K562 (cell line): ENCODE measurements at regions not wholly inside any gene's neighbourhood (a gene's known extent, or its start where the extent isn't known, plus 50 kb on each side); places are given as distances from the start of the nearest gene placed in this dataset.

Experiments
- ATAC-seq: fragments of 200-7000 bp; cut with Tn5 transposase; 3 replicates; pipeline ENCODE4 v1.9.1; 2020; ENCODE audit warnings: moderate library complexity
- BruUV-seq: library from RNA; stranded (reverse); fragments of 400-500 nt; replicated peaks from 2 replicates; lab custom pipeline; 2021; lab: Mats Ljungman, UMichigan
- CTCF ChIA-PET: fragments of 300-600 bp; formaldehyde crosslinking; extraction: SDS; loops from one replicate; lab custom pipeline; 2021; ENCODE audit warnings: low intra/inter-chr PET ratio; lab: Yijun Ruan, JAX
- POLR2A ChIA-PET: fragments of 300-600, 350-650 bp; sonication (Branson Sonifier 250); formaldehyde crosslinking; extraction: SDS; loops from one replicate; lab custom pipeline; 2021; ENCODE audit warnings: antibody characterized with exemption, inconsistent platforms; lab: Yijun Ruan, JAX
- DNase-seq, 4 experiments: peaks; one replicate each; pipeline versions ENCODE4 v3.0.0 to v3.0.0-alpha.2; 2011 to 2018; ENCODE audit warnings: low spot score in 3 of 4, mixed read lengths in 3 of 4; ENCODE audit errors: extremely low read depth in 1 of 4
- FAIRE-seq: peaks from 2 replicates; lab custom pipeline; 2011; peaks lifted over from hg19 to GRCh38; lab: Jason Lieb, UNC
- H2AFZ ChIP-seq: 2 replicates; pipeline ENCODE4 v1.6.0; 2011; ENCODE audit warnings: low read depth, low read length, control low read depth, inconsistent platforms
- H3K27ac ChIP-seq: fragments of 200-600 bp; 3 replicates; pipeline ENCODE4 v1.8.0; 2011; ENCODE audit warnings: low read depth, mild to moderate bottlenecking, control low read depth, inconsistent platforms, low read length, moderate library complexity, mixed read lengths; ENCODE audit errors: extremely low read depth
- H3K27me3 ChIP-seq, 2 experiments: fragments of 300-600 bp in 1 of 2; 2 replicates in 1 of 2; 3 replicates in 1 of 2; pipeline versions ENCODE4 v1.6.0 to v1.8.0; 2011; ENCODE audit warnings: inconsistent platforms in 2 of 2, low read length in 2 of 2, mild to moderate bottlenecking in 1 of 2, mixed read lengths in 1 of 2, moderate library complexity in 1 of 2; ENCODE audit not compliant: control insufficient read depth in 2 of 2, insufficient read depth in 2 of 2
- H3K36me3 ChIP-seq: fragments of 300-600 bp; 3 replicates; pipeline ENCODE4 v1.8.0; 2011; ENCODE audit warnings: mild to moderate bottlenecking, low read length, inconsistent platforms; ENCODE audit not compliant: control insufficient read depth, insufficient read depth
- H3K4me1 ChIP-seq, 2 experiments: fragments of 200-600 bp in 1 of 2; replicated peaks in 1 of 2; 2 replicates in 1 of 2; 3 replicates in 1 of 2; pipeline versions ENCODE4 v1.5.1 to v1.8.0; 2011; ENCODE audit warnings: inconsistent platforms in 2 of 2, low read length in 2 of 2, mild to moderate bottlenecking in 1 of 2, mixed read lengths in 1 of 2, moderate library complexity in 1 of 2; ENCODE audit not compliant: control insufficient read depth in 2 of 2, insufficient read depth in 2 of 2
- H3K4me2 ChIP-seq: 2 replicates; pipeline ENCODE4 v1.6.1; 2011; ENCODE audit warnings: low read length, control low read depth, inconsistent platforms, mixed read lengths; ENCODE audit not compliant: insufficient read depth
- H3K4me3 ChIP-seq: fragments of 200-600 bp; sonication (generic), shearing (Covaris generic); 2 replicates; pipeline ENCODE4 v1.5.1; 2016; ENCODE audit warnings: control low read depth, inconsistent platforms
- H3K79me2 ChIP-seq: fragments of 200-600 bp; 3 replicates; pipeline ENCODE4 v1.8.0; 2011; ENCODE audit warnings: low read length, inconsistent platforms; ENCODE audit not compliant: control insufficient read depth, insufficient read depth
- H3K9ac ChIP-seq, 2 experiments: 2 replicates each; pipeline versions ENCODE4 v1.6.0 to v1.6.1; 2011; ENCODE audit warnings: low read depth in 2 of 2, low read length in 2 of 2, control low read depth in 1 of 2, inconsistent platforms in 1 of 2, mild to moderate bottlenecking in 1 of 2, mixed read lengths in 1 of 2; ENCODE audit not compliant: insufficient read depth in 1 of 2
- H3K9me1 ChIP-seq: one replicate; pipeline ENCODE4 v1.6.0; 2011; ENCODE audit warnings: inconsistent platforms, mild to moderate bottlenecking, low read length, moderate library complexity; ENCODE audit not compliant: control insufficient read depth, insufficient read depth
- H3K9me3 ChIP-seq: replicated peaks from 2 replicates; pipeline ENCODE4 v1.5.1; 2011; ENCODE audit warnings: low read depth, low read length, inconsistent platforms; ENCODE audit not compliant: control insufficient read depth, insufficient read depth
- H4K20me1 ChIP-seq: replicated peaks from 2 replicates; pipeline ENCODE4 v1.6.1; 2011; ENCODE audit warnings: low read length, inconsistent platforms, mixed read lengths; ENCODE audit not compliant: control insufficient read depth, insufficient read depth
- CBX3 ChIP-seq, 2 experiments: IDR thresholded peaks; 1 replicate in 1 of 2; 2 replicates in 1 of 2; pipeline ENCODE4 v1.6.1; 2012; ENCODE audit warnings: inconsistent platforms in 2 of 2, low read length in 2 of 2, borderline replicate concordance in 1 of 2, control low read depth in 1 of 2
- ETV5 ChIP-seq: sonication (generic); formaldehyde crosslinking; IDR thresholded peaks from 2 replicates; pipeline ENCODE4 v1.4.0; 2020; ENCODE audit warnings: low read depth, mild to moderate bottlenecking, missing genetic modification reagents
- FIP1L1 ChIP-seq: fragments of 200-400 bp; formaldehyde crosslinking; IDR thresholded peaks from 2 replicates; pipeline ENCODE4 v1.6.1; 2018; ENCODE audit warnings: mild to moderate bottlenecking, low read depth, low read length; ENCODE audit not compliant: poor library complexity, severe bottlenecking
- FOXA1 ChIP-seq: fragments of 450-650 bp; IDR thresholded peaks from 2 replicates; pipeline ENCODE4 v1.6.1; 2016; ENCODE audit warnings: mild to moderate bottlenecking, borderline replicate concordance
- HCFC1 ChIP-seq: IDR thresholded peaks from 2 replicates; pipeline ENCODE4 v1.6.1; 2012; ENCODE audit warnings: low read depth, low read length, improper control_type of control experiment
- IRF2 ChIP-seq: sonication (generic); formaldehyde crosslinking; IDR thresholded peaks from 2 replicates; pipeline ENCODE4 v1.8.1; 2022; ENCODE audit warnings: mild to moderate bottlenecking, missing genetic modification reagents
- MCM5 ChIP-seq: fragments of 450-650 bp; IDR thresholded peaks from 2 replicates; pipeline ENCODE4 v1.6.1; 2016; ENCODE audit warnings: low read depth
- MYC ChIP-seq, 2 experiments: fragments of 250-450 bp in 1 of 2; sonication (Bioruptor Pico) in 1 of 2; IDR thresholded peaks; 2 replicates each; pipeline versions ENCODE4 v1.5.1 to v1.6.1; 2012 to 2021; ENCODE audit warnings: low read depth in 2 of 2, borderline replicate concordance in 1 of 2, improper control_type of control experiment in 1 of 2, low read length in 1 of 2, mild to moderate bottlenecking in 1 of 2, moderate library complexity in 1 of 2
- PTTG1 ChIP-seq: fragments of 450-650 bp; IDR thresholded peaks from 2 replicates; pipeline ENCODE4 v1.6.1; 2016; ENCODE audit warnings: low read depth, mild to moderate bottlenecking, missing genetic modification characterization, missing compliant biosample characterization
- ZNF165 ChIP-seq: fragments of 250-450 bp; sonication (Bioruptor Pico); IDR thresholded peaks from 2 replicates; pipeline ENCODE4 v1.4.0; 2020; ENCODE audit warnings: borderline replicate concordance
- ZNF830 ChIP-seq: fragments of 250-450 bp; sonication (Bioruptor Pico); IDR thresholded peaks from 2 replicates; pipeline ENCODE4 v1.5.0; 2021; ENCODE audit warnings: mild to moderate bottlenecking
- WGBS: fragments of 100-300 bp; shearing (Covaris generic); methylation state at CpG from one replicate; pipeline ENCODE4 v1.1.6; 2016; ENCODE audit warnings: low coverage, mixed read lengths; ENCODE audit not compliant: insufficient coverage; ENCODE audit errors: missing lambda C conversion rate; 5-methylcytosine and 5-hydroxymethylcytosine counted together
- in situ Hi-C: fragments of 300-500 bp; cut with MboI; formaldehyde crosslinking; loops from 4 replicates; pipeline ENCODE4 v1.15.0; 2018; ENCODE audit warnings: inconsistent platforms, mixed read lengths
- intact Hi-C: fragments of 100-400 bp; cut with micrococcal nuclease; formaldehyde crosslinking; loops from 2 replicates; pipeline ENCODE4 v1.14.2; 2022
- TF ChIP-seq, protein P1 (sequence below): fragments of 250-450 bp; sonication (Bioruptor Pico); IDR thresholded peaks from 2 replicates; pipeline ENCODE4 v1.8.0; 2021; ENCODE audit warnings: moderate library complexity, mild to moderate bottlenecking, inconsistent platforms
- TF ChIP-seq, protein P2 (sequence below), 2 experiments: IDR thresholded peaks; 2 replicates each; pipeline ENCODE4 v1.6.1; 2011; ENCODE audit warnings: borderline replicate concordance in 1 of 2, control low read depth in 1 of 2, low read depth in 1 of 2, low read length in 1 of 2, mild to moderate bottlenecking in 1 of 2, mixed read lengths in 1 of 2, moderate library complexity in 1 of 2; ENCODE audit not compliant: insufficient read depth in 1 of 2, insufficient read length in 1 of 2, poor library complexity in 1 of 2, severe bottlenecking in 1 of 2; ENCODE audit errors: extremely low read depth in 1 of 2
- TF ChIP-seq, protein P3 (sequence below): fragments of 450-650 bp; IDR thresholded peaks from 2 replicates; pipeline ENCODE4 v1.6.1; 2014; ENCODE audit warnings: low read depth, mild to moderate bottlenecking, moderate library complexity, borderline replicate concordance
- TF ChIP-seq, protein P4 (sequence below): sonication (generic); formaldehyde crosslinking; IDR thresholded peaks from 2 replicates; pipeline ENCODE4 v1.8.0; 2022; ENCODE audit warnings: mild to moderate bottlenecking, missing genetic modification reagents

DNA sequence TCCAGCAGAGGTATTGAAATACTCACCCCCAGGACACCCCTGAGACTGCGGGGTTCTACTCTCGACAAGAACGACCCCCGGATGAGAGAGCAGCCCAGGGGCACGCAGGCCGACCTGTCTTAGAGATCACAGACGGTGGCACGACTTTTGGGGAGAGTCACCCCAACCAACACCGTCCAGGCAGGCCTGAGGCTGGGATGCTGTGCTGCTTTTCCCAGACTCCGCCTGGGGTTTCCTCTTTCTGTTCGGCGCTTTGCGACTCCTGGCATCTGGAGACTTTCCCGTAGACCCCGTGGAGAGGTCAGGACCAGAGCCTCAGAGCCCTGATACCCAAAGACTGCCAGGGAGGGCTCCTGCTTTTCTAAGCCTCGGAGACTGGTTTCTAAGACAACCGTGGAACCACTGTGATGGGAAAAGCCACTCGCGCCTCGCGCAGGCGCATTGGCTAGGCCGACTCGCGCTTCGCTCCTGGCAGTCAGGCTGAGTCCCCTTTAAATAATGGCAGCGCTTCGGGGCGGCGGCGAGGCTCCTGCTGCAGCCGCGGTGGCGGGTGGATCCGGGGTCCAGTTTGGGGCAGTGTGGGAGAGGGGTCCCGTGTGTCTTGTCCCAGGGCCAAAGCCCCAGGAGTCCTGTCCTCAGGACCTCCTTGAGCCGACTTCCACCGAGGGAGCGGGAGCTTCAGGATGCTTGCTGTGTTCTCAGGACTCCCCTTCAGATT is 484.0 kb downstream of the SPATA31A7 start (continued):
- TF ChIP-seq, protein P1, sequence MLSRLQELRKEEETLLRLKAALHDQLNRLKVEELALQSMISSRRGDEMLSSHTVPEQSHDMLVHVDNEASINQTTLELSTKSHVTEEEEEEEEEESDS (CRISPR knock-in tag): no peak
- TF ChIP-seq ETV5 (no peak), ZNF830 (CRISPR knock-in tag) (no peak), CBX3 (IDR thresholded peaks at IDR 0.05; ENCODE audit: borderline replicate concordance in 1 of 2, low read length in 2 of 2) (no peak)

DNA sequence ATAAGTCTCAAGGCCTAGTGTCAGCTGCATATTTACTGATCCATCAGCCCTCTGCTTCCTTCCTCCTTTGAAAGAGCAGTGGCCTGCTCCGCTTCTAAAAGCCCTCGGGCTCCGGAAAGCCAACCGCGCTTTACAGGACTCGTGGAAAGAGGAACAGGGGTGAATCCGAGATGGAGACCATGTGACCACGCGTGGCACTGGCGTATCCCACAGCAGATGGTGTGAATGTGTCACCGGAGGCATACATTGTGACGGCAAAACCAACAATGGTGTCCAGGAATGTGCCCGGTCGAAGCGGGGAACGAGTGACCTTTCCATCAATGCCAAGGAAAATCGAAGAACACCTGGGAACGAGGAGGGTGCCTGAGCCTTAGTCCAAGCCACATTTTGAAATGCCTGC is 484.6 kb downstream of the SPATA31A7 start:
- H3K9ac ChIP-seq: no peak overlapping the region
- no peaks in the 10 kb centered on the region; a peak in 1 of 5 replicates for H3K4me1 ChIP-seq
- H4K20me1 ChIP-seq: no peaks in the 10 kb centered on the region
- no peaks in the 10 kb centered on the region for H3K79me2 ChIP-seq
- no peak overlapping the region for H3K4me2 ChIP-seq
- intact Hi-C loops: no loop called here
- WGBS: 31% methylated on average over 18 of the region's 18 CpGs
- no TSS peak for BruUV-seq
- no peaks in the 10 kb centered on the region for H3K9me3 ChIP-seq
- no peak overlapping the region for H3K27ac ChIP-seq
- no peak for ATAC-seq
- H3K9me1 ChIP-seq: no peaks in the 10 kb centered on the region
- CTCF ChIA-PET: no interaction called here
- in situ Hi-C loops: loop anchor here (25.0 kb wide), 1 partner anchor 188 kb away; no protein-coding TSS in a partner anchor
- H3K27me3 ChIP-seq: peaks cover 0 to 3% of the 10 kb centered on the region in 2 experiments; a peak in 1 of 5 replicates
- no peaks in the 10 kb centered on the region for H3K36me3 ChIP-seq
- POLR2A ChIA-PET: no interaction called here
- H2AFZ ChIP-seq: no peak overlapping the region
- no peak for FAIRE-seq
- no peak overlapping the region for H3K4me3 ChIP-seq
- DNase-seq: no peak
- TF ChIP-seq HCFC1 (no peak), ZNF165 (CRISPR knock-in tag) (no peak), PTTG1 (tag) (no peak), IRF2 (no peak), MCM5 (no peak), FOXA1 (no peak), MYC (IDR thresholded peaks at IDR 0.05; ENCODE audit: low read depth, low read length) (no peak), MYC (CRISPR knock-in tag; IDR thresholded peaks at IDR 0.05; ENCODE audit: borderline replicate concordance, low read depth) (no peak), FIP1L1 (no peak)
- TF ChIP-seq, protein P2, sequence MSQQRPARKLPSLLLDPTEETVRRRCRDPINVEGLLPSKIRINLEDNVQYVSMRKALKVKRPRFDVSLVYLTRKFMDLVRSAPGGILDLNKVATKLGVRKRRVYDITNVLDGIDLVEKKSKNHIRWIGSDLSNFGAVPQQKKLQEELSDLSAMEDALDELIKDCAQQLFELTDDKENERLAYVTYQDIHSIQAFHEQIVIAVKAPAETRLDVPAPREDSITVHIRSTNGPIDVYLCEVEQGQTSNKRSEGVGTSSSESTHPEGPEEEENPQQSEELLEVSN (IDR thresholded peaks at IDR 0.05; ENCODE audit: borderline replicate concordance in 1 of 2, extremely low read depth in 1 of 2, insufficient read depth in 1 of 2, insufficient read length in 1 of 2, low read depth in 1 of 2, low read length in 1 of 2, poor library complexity in 1 of 2, severe bottlenecking in 1 of 2): no peak
- TF ChIP-seq, protein P3, sequence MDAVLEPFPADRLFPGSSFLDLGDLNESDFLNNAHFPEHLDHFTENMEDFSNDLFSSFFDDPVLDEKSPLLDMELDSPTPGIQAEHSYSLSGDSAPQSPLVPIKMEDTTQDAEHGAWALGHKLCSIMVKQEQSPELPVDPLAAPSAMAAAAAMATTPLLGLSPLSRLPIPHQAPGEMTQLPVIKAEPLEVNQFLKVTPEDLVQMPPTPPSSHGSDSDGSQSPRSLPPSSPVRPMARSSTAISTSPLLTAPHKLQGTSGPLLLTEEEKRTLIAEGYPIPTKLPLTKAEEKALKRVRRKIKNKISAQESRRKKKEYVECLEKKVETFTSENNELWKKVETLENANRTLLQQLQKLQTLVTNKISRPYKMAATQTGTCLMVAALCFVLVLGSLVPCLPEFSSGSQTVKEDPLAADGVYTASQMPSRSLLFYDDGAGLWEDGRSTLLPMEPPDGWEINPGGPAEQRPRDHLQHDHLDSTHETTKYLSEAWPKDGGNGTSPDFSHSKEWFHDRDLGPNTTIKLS: no peak
- TF ChIP-seq, protein P4, sequence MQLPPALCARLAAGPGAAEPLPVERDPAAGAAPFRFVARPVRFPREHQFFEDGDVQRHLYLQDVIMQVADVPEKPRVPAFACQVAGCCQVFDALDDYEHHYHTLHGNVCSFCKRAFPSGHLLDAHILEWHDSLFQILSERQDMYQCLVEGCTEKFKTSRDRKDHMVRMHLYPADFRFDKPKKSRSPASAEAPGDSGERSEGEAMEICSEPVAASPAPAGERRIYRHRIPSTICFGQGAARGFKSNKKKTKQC (CRISPR knock-in tag): no peak
